ENCODE measurements at regions not wholly inside any gene's neighbourhood (a gene's known extent, or its start where the extent isn't known, plus 50 kb on each side); places are given as distances from the start of the nearest gene placed in this dataset.

DNA sequence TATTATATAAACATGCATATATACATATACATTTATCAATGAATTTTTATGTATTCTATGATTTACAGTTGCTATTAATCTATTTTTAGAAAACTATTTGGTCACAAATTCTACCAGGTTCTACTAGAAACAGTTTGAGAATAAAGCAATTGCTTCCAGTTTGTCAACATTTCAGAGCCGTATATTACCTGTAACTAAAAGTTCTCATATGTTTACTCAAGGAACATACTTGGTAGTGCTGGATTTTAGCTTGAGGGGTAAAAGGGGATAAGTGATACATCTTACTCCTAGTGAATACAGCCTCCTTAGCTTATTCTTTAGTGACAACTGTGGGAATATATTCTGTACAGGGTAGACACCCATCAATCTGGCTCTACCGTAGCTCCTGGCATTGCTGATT is 1590.5 kb upstream of the LRRTM3 start:
- intact Hi-C loops (cut with DNase I; ENCODE audit: low total_unique reads): no loop called here
- Histone ChIP-seq H3K4me1 (no peaks in the 10 kb centered on the region), H3K27ac (no peak overlapping the region), H3K36me3 (no peaks in the 10 kb centered on the region), H3K27me3 (no peaks in the 10 kb centered on the region), H3K4me3 (no peak overlapping the region), H3K9me3 (no peaks in the 10 kb centered on the region)
- TF ChIP-seq, protein P1, sequence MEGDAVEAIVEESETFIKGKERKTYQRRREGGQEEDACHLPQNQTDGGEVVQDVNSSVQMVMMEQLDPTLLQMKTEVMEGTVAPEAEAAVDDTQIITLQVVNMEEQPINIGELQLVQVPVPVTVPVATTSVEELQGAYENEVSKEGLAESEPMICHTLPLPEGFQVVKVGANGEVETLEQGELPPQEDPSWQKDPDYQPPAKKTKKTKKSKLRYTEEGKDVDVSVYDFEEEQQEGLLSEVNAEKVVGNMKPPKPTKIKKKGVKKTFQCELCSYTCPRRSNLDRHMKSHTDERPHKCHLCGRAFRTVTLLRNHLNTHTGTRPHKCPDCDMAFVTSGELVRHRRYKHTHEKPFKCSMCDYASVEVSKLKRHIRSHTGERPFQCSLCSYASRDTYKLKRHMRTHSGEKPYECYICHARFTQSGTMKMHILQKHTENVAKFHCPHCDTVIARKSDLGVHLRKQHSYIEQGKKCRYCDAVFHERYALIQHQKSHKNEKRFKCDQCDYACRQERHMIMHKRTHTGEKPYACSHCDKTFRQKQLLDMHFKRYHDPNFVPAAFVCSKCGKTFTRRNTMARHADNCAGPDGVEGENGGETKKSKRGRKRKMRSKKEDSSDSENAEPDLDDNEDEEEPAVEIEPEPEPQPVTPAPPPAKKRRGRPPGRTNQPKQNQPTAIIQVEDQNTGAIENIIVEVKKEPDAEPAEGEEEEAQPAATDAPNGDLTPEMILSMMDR (IDR thresholded peaks at IDR 0.05): no peak
- DNase-seq: no peak

DNA sequence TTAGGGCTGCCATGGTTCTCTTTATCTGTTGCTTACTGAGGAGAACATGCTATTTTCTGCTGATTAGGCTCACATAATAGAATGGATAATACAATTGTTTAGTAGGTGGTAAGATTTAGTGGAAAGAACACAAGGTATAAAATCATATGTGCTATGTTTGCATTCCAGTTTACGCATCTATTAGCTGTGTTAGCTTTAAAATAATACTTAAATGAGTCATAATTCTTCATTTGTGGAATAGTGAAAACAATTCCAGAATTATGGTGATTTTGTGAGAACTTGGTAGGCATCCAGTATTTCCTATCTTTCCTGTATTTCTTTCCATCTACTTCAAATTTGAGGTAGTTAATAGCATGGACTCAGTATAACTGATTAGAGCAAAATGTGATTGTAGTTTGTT is 1585.5 kb upstream of the LRRTM3 start:
- no peak for DNase-seq
- no peaks in the 10 kb centered on the region for H3K36me3 ChIP-seq
- no peak overlapping the region for H3K4me3 ChIP-seq
- intact Hi-C loops (cut with DNase I; ENCODE audit: low total_unique reads): no loop called here
- H3K27me3 ChIP-seq: no peaks in the 10 kb centered on the region
- no peak overlapping the region for H3K27ac ChIP-seq
- H3K4me1 ChIP-seq: no peaks in the 10 kb centered on the region
- H3K9me3 ChIP-seq: no peaks in the 10 kb centered on the region
- TF ChIP-seq, protein P1 (IDR thresholded peaks at IDR 0.05): no peak

DNA sequence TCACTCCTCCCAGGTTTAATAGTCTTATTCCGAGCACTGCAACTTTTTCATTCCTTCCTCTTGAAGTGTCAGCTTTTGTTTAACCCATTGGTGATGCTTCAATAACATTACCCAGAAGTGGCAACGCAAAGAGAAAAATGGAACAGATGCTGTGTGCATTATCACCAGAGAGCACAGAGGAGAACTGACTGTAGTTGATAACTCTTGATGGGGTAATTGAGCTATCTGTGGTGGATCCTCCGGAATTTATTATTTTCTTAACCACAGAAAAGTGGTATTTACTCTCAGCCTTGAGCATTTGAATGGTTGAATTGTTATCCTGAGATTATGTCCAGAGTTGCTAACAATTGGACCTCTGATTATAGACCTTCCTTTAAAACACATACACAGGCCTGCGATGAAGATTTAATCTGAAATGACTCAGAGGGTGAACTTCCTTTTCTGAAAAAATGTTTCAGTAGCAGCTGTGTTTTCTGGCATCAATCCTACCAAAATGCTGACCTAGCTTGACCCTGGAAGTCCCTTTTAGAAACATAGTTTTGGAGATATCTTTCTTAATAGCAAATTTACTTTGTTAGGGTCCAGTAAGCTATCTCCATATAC is 1584.4 kb upstream of the LRRTM3 start:
- no peak for DNase-seq
- H3K9me3 ChIP-seq: no peaks in the 10 kb centered on the region

DNA sequence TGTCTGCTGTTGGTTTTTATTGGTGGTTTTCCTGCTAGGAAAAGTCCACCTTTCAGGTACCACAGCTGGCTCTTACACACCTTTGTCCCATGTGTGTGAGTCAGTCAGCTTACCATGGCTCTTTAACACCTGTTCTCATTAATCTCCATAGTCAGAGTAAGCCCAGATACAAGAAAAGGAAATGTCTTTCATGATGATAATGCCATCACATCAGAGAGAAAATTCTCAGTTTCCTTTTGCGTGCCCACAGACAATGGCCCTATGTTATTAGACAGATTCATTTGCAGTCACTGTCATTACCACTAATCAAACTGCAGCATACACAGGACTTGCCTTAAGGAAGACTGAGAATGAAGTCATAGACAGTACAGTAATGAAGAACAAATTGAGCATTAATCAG is 1583.6 kb upstream of the LRRTM3 start:
- TF ChIP-seq, protein P1 (IDR thresholded peaks at IDR 0.05): no peak
- H3K4me3 ChIP-seq: no peak overlapping the region

More for the DNA sequence above, 1584.4 kb upstream of the LRRTM3 start:
- no peak overlapping the region for H3K4me3 ChIP-seq
- no peak overlapping the region for H3K27ac ChIP-seq
- intact Hi-C loops (cut with DNase I; ENCODE audit: low total_unique reads): no loop called here
- TF ChIP-seq, protein P1 (IDR thresholded peaks at IDR 0.05): no peak
- no peaks in the 10 kb centered on the region for H3K27me3 ChIP-seq
- no peaks in the 10 kb centered on the region for H3K36me3 ChIP-seq
- H3K4me1 ChIP-seq: no peaks in the 10 kb centered on the region

DNA sequence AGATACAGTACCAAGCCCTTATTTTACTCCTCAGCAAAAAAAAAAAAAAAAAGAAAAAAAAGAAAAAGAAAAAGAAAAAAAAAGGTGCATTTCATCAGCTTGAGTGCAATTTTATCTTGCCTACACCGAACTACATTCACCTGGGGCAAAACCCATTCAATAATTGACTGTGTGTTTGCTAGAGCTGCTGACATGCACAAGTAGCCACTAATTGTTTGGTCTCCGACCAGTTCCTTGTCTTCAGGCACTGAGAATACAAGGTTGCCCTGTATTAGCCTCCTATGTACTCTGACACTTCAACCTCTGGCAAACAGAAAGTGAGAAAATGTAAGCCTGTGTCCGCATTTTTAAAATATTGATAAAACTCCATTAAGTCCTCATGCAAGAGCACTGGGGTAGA is 1579.4 kb upstream of the LRRTM3 start:
- intact Hi-C loops (cut with DNase I; ENCODE audit: low total_unique reads): no loop called here
- H3K36me3 ChIP-seq: no peaks in the 10 kb centered on the region
- no peaks in the 10 kb centered on the region for H3K27me3 ChIP-seq
- TF ChIP-seq, protein P1 (IDR thresholded peaks at IDR 0.05): no peak
- no peaks in the 10 kb centered on the region for H3K4me1 ChIP-seq
- H3K4me3 ChIP-seq: no peak overlapping the region
- DNase-seq: no peak
- H3K27ac ChIP-seq: no peak overlapping the region
- H3K9me3 ChIP-seq: no peaks in the 10 kb centered on the region

More for the DNA sequence above, 1583.6 kb upstream of the LRRTM3 start:
- intact Hi-C loops (cut with DNase I; ENCODE audit: low total_unique reads): no loop called here
- Histone ChIP-seq H3K36me3 (no peaks in the 10 kb centered on the region), H3K4me1 (no peaks in the 10 kb centered on the region), H3K27ac (no peak overlapping the region), H3K27me3 (no peaks in the 10 kb centered on the region), H3K9me3 (no peaks in the 10 kb centered on the region)
- no peak for DNase-seq

DNA sequence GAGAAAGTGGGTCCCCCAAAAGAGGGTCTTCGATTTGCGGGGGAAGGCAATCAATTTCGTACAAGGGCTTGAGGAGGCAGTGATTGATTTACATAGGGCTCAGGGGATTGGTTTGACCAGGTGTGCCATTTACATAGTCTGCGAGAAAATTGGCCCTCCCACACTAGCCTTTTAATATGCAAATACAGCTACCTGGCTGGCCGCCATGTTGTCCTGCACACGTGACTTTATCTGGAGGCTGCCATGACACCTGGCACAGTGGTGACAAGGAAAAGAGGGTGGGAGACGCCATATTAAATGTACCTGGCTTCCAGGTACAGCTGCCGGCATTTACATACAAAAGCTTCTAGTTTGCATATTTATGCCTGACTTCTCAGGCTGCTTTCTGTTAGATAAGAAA is 1577.2 kb upstream of the LRRTM3 start:
- no peaks in the 10 kb centered on the region for H3K4me1 ChIP-seq
- intact Hi-C loops (cut with DNase I; ENCODE audit: low total_unique reads): no loop called here
- no peaks in the 10 kb centered on the region for H3K36me3 ChIP-seq
- no peak for DNase-seq
- TF ChIP-seq, protein P1 (IDR thresholded peaks at IDR 0.05): no peak
- no peak overlapping the region for H3K4me3 ChIP-seq
- H3K9me3 ChIP-seq: no peaks in the 10 kb centered on the region
- H3K27ac ChIP-seq: no peak overlapping the region
- H3K27me3 ChIP-seq: no peaks in the 10 kb centered on the region
